Neural cell (in vitro differentiated cells): ENCODE measurements at regions not wholly inside any gene's neighbourhood (a gene's known extent, or its start where the extent isn't known, plus 50 kb on each side); places are given as distances from the start of the nearest gene placed in this dataset.

Experiments
- H2AFZ ChIP-seq: fragments of 200-600, 300-800 bp; sonication (generic), shearing (Covaris generic); 2 replicates; pipeline ENCODE4 v1.6.0; 2014; ENCODE audit warnings: low read depth, mild to moderate bottlenecking, antibody characterized with exemption, low read length, moderate library complexity
- H3F3A ChIP-seq: fragments of 200-600 bp; shearing (Covaris generic); 2 replicates; pipeline ENCODE4 v1.6.1; 2016; ENCODE audit warnings: mild to moderate bottlenecking, moderate library complexity, mixed read lengths, antibody characterized with exemption, low read length; ENCODE audit not compliant: insufficient read depth, poor library complexity, severe bottlenecking
- H3K27ac ChIP-seq: fragments of 200-600, 300-800 bp; sonication (generic), shearing (Covaris generic); 2 replicates; pipeline ENCODE4 v1.5.1; 2014; ENCODE audit warnings: mild to moderate bottlenecking, low read length, moderate library complexity
- H3K27me3 ChIP-seq: fragments of 300-800, 200-600 bp; sonication (generic), shearing (Covaris generic); 2 replicates; pipeline ENCODE4 v1.6.0; 2014; ENCODE audit warnings: mild to moderate bottlenecking, low read depth, low read length, moderate library complexity; ENCODE audit not compliant: insufficient read depth
- H3K36me3 ChIP-seq: fragments of 300-800, 200-600 bp; sonication (generic), shearing (Covaris generic); 2 replicates; pipeline ENCODE4 v1.5.1; 2014; ENCODE audit warnings: mild to moderate bottlenecking, antibody characterized with exemption, low read length, moderate library complexity; ENCODE audit not compliant: insufficient read depth
- H3K4me2 ChIP-seq: fragments of 300-800, 200-600 bp; sonication (generic), shearing (Covaris generic); 2 replicates; pipeline ENCODE4 v1.6.0; 2014; ENCODE audit warnings: mild to moderate bottlenecking, low read length
- H3K4me3 ChIP-seq: fragments of 300-800, 200-600 bp; sonication (generic), shearing (Covaris generic); 2 replicates; pipeline ENCODE4 v1.5.1; 2014; ENCODE audit warnings: mild to moderate bottlenecking, low read length, moderate library complexity
- H3K79me2 ChIP-seq: fragments of 200-600 bp; shearing (Covaris generic); replicated peaks from 2 replicates; pipeline ENCODE4 v1.6.0; 2014; ENCODE audit warnings: mild to moderate bottlenecking, low read length, moderate library complexity; ENCODE audit not compliant: insufficient read depth
- H3K9ac ChIP-seq: fragments of 300-800, 200-600 bp; sonication (generic), shearing (Covaris generic); 2 replicates; pipeline ENCODE4 v1.6.1; 2016; ENCODE audit warnings: mild to moderate bottlenecking, low read length, mixed read lengths
- H3K9me2 ChIP-seq: fragments of 200-600 bp; shearing (Covaris generic); 2 replicates; pipeline ENCODE4 v1.6.1; 2016; ENCODE audit warnings: mild to moderate bottlenecking, low read length, mixed read lengths; ENCODE audit not compliant: insufficient read depth
- H3K9me3 ChIP-seq: fragments of 200-600, 300-800 bp; sonication (generic), shearing (Covaris generic); 2 replicates; pipeline ENCODE4 v1.6.1; 2016; ENCODE audit warnings: mild to moderate bottlenecking, mixed run types, low read length, moderate library complexity, mixed read lengths
- H4K20me1 ChIP-seq: fragments of 200-600 bp; shearing (Covaris generic); 2 replicates; pipeline ENCODE4 v1.6.1; 2016; ENCODE audit warnings: mild to moderate bottlenecking, mixed run types; ENCODE audit not compliant: insufficient read depth
- EP300 ChIP-seq: fragments of 450-650 bp; conservative IDR thresholded peaks from 2 replicates; pipeline ENCODE4 v1.6.1; 2014; ENCODE audit warnings: antibody characterized with exemption, mild to moderate bottlenecking, moderate library complexity; ENCODE audit not compliant: poor library complexity, severe bottlenecking
- EZH2 ChIP-seq: fragments of 200-600, 300-800 bp; shearing (Covaris generic), sonication (generic); IDR thresholded peaks from 2 replicates; pipeline ENCODE4 v1.6.1; 2014; ENCODE audit warnings: antibody characterized with exemption, low read length, borderline replicate concordance, mild to moderate bottlenecking; ENCODE audit not compliant: insufficient read depth, poor library complexity, severe bottlenecking
- MXI1 ChIP-seq: fragments of 450-650 bp; conservative IDR thresholded peaks from 2 replicates; pipeline ENCODE4 v1.6.1; 2014; ENCODE audit warnings: antibody characterized with exemption, mild to moderate bottlenecking; ENCODE audit not compliant: poor library complexity, severe bottlenecking
- POLR2AphosphoS5 ChIP-seq: IDR thresholded peaks from 2 replicates; pipeline ENCODE4 v1.6.1; 2012
- RAD21 ChIP-seq: fragments of 450-650 bp; conservative IDR thresholded peaks from 2 replicates; pipeline ENCODE4 v1.6.1; 2014; ENCODE audit warnings: antibody characterized with exemption, mild to moderate bottlenecking, moderate library complexity
- SMC3 ChIP-seq: fragments of 450-650 bp; conservative IDR thresholded peaks from 2 replicates; pipeline ENCODE4 v1.6.1; 2014; ENCODE audit warnings: antibody characterized with exemption, mild to moderate bottlenecking, moderate library complexity; ENCODE audit not compliant: poor library complexity
- TAF1 ChIP-seq: IDR thresholded peaks from 2 replicates; pipeline ENCODE4 v1.6.1; 2012; ENCODE audit warnings: low read depth
- TF ChIP-seq, protein P1 (sequence below): IDR thresholded peaks from 2 replicates; pipeline ENCODE4 v1.6.1; 2012; ENCODE audit warnings: borderline replicate concordance
- TF ChIP-seq, protein P2 (sequence below): fragments of 450-650 bp; IDR thresholded peaks from 2 replicates; pipeline ENCODE4 v1.5.1; 2014; ENCODE audit warnings: antibody characterized with exemption, mild to moderate bottlenecking, moderate library complexity; ENCODE audit not compliant: poor library complexity, severe bottlenecking

DNA sequence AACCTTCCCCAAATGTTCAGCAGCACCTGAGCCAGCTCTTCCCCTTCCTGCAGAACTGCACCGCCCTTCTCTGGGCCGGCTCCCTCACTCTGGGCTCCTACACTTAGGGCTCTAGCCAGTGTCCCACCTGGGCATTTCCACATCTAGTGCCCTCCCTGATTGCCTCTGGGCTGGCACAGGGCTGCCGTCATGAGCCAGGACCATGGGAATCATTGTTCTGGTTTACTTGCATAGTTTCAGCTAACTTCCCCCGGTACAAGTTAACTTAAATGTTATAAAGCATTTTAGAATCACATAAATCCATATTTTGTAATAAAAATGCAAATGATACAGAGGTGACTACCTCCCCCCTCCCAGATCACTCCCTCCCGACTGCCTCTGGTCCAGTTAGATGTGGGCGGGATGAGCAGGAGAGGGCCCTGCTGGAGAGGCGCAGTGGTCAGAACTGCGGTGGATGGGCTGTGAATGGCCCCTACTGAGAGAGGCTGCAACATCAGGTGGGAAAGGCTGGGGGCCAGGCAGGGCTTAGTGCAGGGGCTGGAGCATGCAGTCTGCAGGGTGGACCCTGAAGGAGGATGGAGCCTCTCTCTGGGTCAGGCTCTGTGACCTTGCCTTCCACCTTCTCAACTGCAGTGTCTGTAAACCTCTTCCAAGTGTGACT, 371.4 kb upstream of the C1orf174 start:
- H3K4me3 ChIP-seq, result no peak overlapping the region
- H3K9me2 ChIP-seq, result no peaks in the 10 kb centered on the region
- no peak overlapping the region for H3K27ac ChIP-seq
- no peak overlapping the region for H3K4me2 ChIP-seq
- H3K36me3 ChIP-seq, result no peaks in the 10 kb centered on the region
- no peak overlapping the region for H3K9ac ChIP-seq
- no peak for TF ChIP-seq EP300
- no peak for TF ChIP-seq TAF1
- TF ChIP-seq MXI1, result no peak
- TF ChIP-seq, protein P1, sequence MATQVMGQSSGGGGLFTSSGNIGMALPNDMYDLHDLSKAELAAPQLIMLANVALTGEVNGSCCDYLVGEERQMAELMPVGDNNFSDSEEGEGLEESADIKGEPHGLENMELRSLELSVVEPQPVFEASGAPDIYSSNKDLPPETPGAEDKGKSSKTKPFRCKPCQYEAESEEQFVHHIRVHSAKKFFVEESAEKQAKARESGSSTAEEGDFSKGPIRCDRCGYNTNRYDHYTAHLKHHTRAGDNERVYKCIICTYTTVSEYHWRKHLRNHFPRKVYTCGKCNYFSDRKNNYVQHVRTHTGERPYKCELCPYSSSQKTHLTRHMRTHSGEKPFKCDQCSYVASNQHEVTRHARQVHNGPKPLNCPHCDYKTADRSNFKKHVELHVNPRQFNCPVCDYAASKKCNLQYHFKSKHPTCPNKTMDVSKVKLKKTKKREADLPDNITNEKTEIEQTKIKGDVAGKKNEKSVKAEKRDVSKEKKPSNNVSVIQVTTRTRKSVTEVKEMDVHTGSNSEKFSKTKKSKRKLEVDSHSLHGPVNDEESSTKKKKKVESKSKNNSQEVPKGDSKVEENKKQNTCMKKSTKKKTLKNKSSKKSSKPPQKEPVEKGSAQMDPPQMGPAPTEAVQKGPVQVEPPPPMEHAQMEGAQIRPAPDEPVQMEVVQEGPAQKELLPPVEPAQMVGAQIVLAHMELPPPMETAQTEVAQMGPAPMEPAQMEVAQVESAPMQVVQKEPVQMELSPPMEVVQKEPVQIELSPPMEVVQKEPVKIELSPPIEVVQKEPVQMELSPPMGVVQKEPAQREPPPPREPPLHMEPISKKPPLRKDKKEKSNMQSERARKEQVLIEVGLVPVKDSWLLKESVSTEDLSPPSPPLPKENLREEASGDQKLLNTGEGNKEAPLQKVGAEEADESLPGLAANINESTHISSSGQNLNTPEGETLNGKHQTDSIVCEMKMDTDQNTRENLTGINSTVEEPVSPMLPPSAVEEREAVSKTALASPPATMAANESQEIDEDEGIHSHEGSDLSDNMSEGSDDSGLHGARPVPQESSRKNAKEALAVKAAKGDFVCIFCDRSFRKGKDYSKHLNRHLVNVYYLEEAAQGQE, result no peak
- no peak for TF ChIP-seq SMC3
- TF ChIP-seq RAD21, result no peak
- no peak for TF ChIP-seq EZH2
- no peaks in the 10 kb centered on the region for H3K79me2 ChIP-seq
- no peaks in the 10 kb centered on the region for H3F3A ChIP-seq
- H3K27me3 ChIP-seq, result no peaks in the 10 kb centered on the region
- no peak overlapping the region for H2AFZ ChIP-seq
- H3K9me3 ChIP-seq, result no peaks in the 10 kb centered on the region
- no peaks in the 10 kb centered on the region for H4K20me1 ChIP-seq

DNA sequence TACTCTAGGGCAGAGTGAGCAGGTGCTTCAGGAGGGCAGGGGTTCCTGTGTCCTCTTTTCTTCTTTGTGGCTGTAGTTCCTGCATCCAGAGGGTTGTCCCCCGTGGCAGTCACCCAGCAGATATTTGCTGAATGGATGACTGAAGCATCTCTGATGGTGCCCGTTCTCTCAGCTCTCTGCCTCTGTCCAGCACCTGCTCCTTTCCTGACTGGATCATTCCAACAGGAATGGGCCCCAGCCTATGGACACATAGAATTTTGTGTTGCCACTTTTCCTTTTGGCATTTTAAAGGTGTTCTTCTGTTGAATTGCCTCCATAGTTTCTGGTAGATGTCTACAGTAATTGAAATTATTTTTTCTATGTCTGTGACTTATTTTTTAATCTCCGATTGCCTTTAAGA, 372.5 kb upstream of the C1orf174 start:
- no peaks in the 10 kb centered on the region for H3K27me3 ChIP-seq
- no peak overlapping the region for H2AFZ ChIP-seq
- H3K9ac ChIP-seq, result no peak overlapping the region
- no peaks in the 10 kb centered on the region for H4K20me1 ChIP-seq
- TF ChIP-seq, protein P1, result no peak
- TF ChIP-seq EP300 (no peak), TAF1 (no peak), EZH2 (no peak), POLR2AphosphoS5 (no peak), SMC3 (no peak), MXI1 (no peak), RAD21 (no peak)
- TF ChIP-seq, protein P2, sequence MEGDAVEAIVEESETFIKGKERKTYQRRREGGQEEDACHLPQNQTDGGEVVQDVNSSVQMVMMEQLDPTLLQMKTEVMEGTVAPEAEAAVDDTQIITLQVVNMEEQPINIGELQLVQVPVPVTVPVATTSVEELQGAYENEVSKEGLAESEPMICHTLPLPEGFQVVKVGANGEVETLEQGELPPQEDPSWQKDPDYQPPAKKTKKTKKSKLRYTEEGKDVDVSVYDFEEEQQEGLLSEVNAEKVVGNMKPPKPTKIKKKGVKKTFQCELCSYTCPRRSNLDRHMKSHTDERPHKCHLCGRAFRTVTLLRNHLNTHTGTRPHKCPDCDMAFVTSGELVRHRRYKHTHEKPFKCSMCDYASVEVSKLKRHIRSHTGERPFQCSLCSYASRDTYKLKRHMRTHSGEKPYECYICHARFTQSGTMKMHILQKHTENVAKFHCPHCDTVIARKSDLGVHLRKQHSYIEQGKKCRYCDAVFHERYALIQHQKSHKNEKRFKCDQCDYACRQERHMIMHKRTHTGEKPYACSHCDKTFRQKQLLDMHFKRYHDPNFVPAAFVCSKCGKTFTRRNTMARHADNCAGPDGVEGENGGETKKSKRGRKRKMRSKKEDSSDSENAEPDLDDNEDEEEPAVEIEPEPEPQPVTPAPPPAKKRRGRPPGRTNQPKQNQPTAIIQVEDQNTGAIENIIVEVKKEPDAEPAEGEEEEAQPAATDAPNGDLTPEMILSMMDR, result no peak
- H3F3A ChIP-seq, result no peaks in the 10 kb centered on the region
- no peaks in the 10 kb centered on the region for H3K36me3 ChIP-seq
- H3K9me2 ChIP-seq, result no peaks in the 10 kb centered on the region
- no peaks in the 10 kb centered on the region for H3K9me3 ChIP-seq
- no peak overlapping the region for H3K4me3 ChIP-seq
- no peak overlapping the region for H3K4me2 ChIP-seq
- no peak overlapping the region for H3K27ac ChIP-seq
- no peaks in the 10 kb centered on the region for H3K79me2 ChIP-seq
